HEK293T (cell line): ENCODE measurements at regions not wholly inside any gene's neighbourhood (a gene's known extent, or its start where the extent isn't known, plus 50 kb on each side); places are given as distances from the start of the nearest gene placed in this dataset.

Source experiments
- ARNT ChIP-seq: fragments of 450-650 bp; IDR thresholded peaks from 2 replicates; pipeline ENCODE4 v1.6.1; 2017; ENCODE audit warnings: mild to moderate bottlenecking
- ELF4 ChIP-seq: fragments of 450-650 bp; IDR thresholded peaks from 2 replicates; pipeline ENCODE4 v1.6.1; 2017; ENCODE audit warnings: antibody characterized with exemption
- HDGF ChIP-seq: fragments of 450-650 bp; IDR thresholded peaks from 2 replicates; pipeline ENCODE4 v1.6.1; 2017; ENCODE audit warnings: antibody characterized with exemption, borderline replicate concordance
- SP1 ChIP-seq: fragments of 450-650 bp; IDR thresholded peaks from 2 replicates; pipeline ENCODE4 v1.6.1; 2017
- SUZ12 ChIP-seq: fragments of 450-650 bp; IDR thresholded peaks from 2 replicates; pipeline ENCODE4 v1.6.1; 2016; ENCODE audit warnings: mild to moderate bottlenecking
- TARDBP ChIP-seq: fragments of 450-650 bp; IDR thresholded peaks from 2 replicates; pipeline ENCODE4 v1.6.1; 2016
- TF ChIP-seq, protein P1 (sequence below): fragments of 450-650 bp; IDR thresholded peaks from 2 replicates; pipeline ENCODE4 v1.6.1; 2016

- TF ChIP-seq ARNT (no peak), ELF4 (no peak), SP1 (no peak), SUZ12 (no peak), HDGF (no peak), TARDBP (no peak)
- TF ChIP-seq, protein P1, sequence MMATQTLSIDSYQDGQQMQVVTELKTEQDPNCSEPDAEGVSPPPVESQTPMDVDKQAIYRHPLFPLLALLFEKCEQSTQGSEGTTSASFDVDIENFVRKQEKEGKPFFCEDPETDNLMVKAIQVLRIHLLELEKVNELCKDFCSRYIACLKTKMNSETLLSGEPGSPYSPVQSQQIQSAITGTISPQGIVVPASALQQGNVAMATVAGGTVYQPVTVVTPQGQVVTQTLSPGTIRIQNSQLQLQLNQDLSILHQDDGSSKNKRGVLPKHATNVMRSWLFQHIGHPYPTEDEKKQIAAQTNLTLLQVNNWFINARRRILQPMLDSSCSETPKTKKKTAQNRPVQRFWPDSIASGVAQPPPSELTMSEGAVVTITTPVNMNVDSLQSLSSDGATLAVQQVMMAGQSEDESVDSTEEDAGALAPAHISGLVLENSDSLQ = no peak
These were observed 362.8 kb upstream of the ADAMTSL1 start for GRCh38 chr9:18111146-18111545.
